Fibroblast of lung (primary cell): ENCODE measurements at regions not wholly inside any gene's neighbourhood (a gene's known extent, or its start where the extent isn't known, plus 50 kb on each side); places are given as distances from the start of the nearest gene placed in this dataset.

Experiments used
- DNase-seq, 2 donors: peaks; one replicate each; pipeline versions ENCODE4 v3.0.0 to v3.0.0-alpha.2; 2010; ENCODE audit warnings: low read depth in 2 of 2
- H2AFZ ChIP-seq: 2 replicates; pipeline ENCODE4 v1.5.1; 2012; ENCODE audit warnings: low read length, control low read depth, inconsistent platforms
- H3K27ac ChIP-seq: 2 replicates; pipeline ENCODE4 v1.5.1; 2011; ENCODE audit warnings: low read length, control low read depth; ENCODE audit not compliant: insufficient read depth
- H3K27me3 ChIP-seq: 2 replicates; pipeline ENCODE4 v1.5.1; 2011; ENCODE audit warnings: mild to moderate bottlenecking, low read length; ENCODE audit not compliant: control insufficient read depth, insufficient read depth
- H3K36me3 ChIP-seq: 2 replicates; pipeline ENCODE4 v1.5.1; 2011; ENCODE audit warnings: low read length; ENCODE audit not compliant: control insufficient read depth, insufficient read depth
- H3K4me1 ChIP-seq: 2 replicates; pipeline ENCODE4 v1.5.1; 2011; ENCODE audit warnings: low read length; ENCODE audit not compliant: control insufficient read depth, insufficient read depth; ENCODE audit errors: extremely low read depth
- H3K4me2 ChIP-seq: 2 replicates; pipeline ENCODE4 v1.5.1; 2011; ENCODE audit warnings: low read length, control low read depth; ENCODE audit not compliant: insufficient read depth; ENCODE audit errors: extremely low read depth
- H3K4me3 ChIP-seq, 4 experiments: fragments of 200-600 bp in 1 of 4; sonication (generic) in 1 of 4; replicated peaks in 1 of 4; 2 replicates each; pipeline ENCODE4 v1.5.1; 2011 to 2016; ENCODE audit warnings: low read length in 4 of 4, low read depth in 3 of 4, mild to moderate bottlenecking in 3 of 4, control low read depth in 2 of 4, inconsistent platforms in 1 of 4, mixed read lengths in 1 of 4; ENCODE audit not compliant: insufficient read depth in 1 of 4; ENCODE audit errors: control extremely low read depth in 1 of 4
- H3K79me2 ChIP-seq: 2 replicates; pipeline ENCODE4 v1.5.1; 2012; ENCODE audit warnings: mild to moderate bottlenecking, low read length, inconsistent platforms; ENCODE audit not compliant: control insufficient read depth, insufficient read depth
- H3K9ac ChIP-seq: 2 replicates; pipeline ENCODE4 v1.5.1; 2011; ENCODE audit warnings: mild to moderate bottlenecking, low read length, control low read depth; ENCODE audit not compliant: insufficient read depth
- H3K9me3 ChIP-seq: 2 replicates; pipeline ENCODE4 v1.5.1; 2012; ENCODE audit warnings: low read depth, low read length; ENCODE audit not compliant: control insufficient read depth, insufficient read depth
- H4K20me1 ChIP-seq: 2 replicates; pipeline ENCODE4 v1.5.1; 2011; ENCODE audit warnings: low read length; ENCODE audit not compliant: control insufficient read depth, insufficient read depth; ENCODE audit errors: extremely low read depth
- EZH2 ChIP-seq: IDR thresholded peaks from 2 replicates; pipeline ENCODE4 v1.5.1; 2012; ENCODE audit warnings: low read length, control low read depth, mild to moderate bottlenecking; ENCODE audit errors: missing control alignments
- TF ChIP-seq, protein P1 (sequence below), 2 donors: IDR thresholded peaks in 1 of 2; conservative IDR thresholded peaks in 1 of 2; 1 replicate in 1 of 2; 2 replicates in 1 of 2; pipeline ENCODE4 v1.5.1; 2011 to 2012; ENCODE audit warnings: low read length in 2 of 2, control low read depth in 1 of 2, inconsistent platforms in 1 of 2, low read depth in 1 of 2, mild to moderate bottlenecking in 1 of 2

DNA sequence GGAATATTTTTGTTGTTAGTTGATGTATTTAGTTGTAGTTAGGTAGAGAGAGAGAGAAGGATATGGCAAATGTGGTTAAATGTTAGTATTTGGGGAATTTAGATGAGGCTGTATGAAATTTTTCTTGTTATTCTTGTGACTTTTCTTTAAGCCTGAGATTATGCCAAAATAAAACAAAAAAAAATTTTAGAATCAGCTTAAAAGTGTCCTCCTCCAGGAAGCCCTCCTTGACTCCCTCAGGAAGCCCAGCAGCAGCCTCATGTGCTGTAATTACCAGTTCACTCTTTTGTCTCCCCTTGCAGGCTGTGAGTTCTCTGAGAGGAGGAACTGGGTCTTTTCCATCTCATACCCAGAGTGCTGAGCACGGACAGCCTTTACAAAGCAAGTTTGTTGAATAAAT, 243.5 kb downstream of the TFCP2L1 start:
- Histone ChIP-seq H3K4me3 (no peak overlapping the region), H3K79me2 (no peaks in the 10 kb centered on the region), H3K36me3 (no peaks in the 10 kb centered on the region), H4K20me1 (no peaks in the 10 kb centered on the region), H3K4me2 (no peak overlapping the region), H3K27ac (no peak overlapping the region), H2AFZ (no peak overlapping the region), H3K4me1 (no peaks in the 10 kb centered on the region), H3K9me3 (no peaks in the 10 kb centered on the region), H3K9ac (no peak overlapping the region), H3K27me3 (peaks cover 17% of the 10 kb centered on the region)
- no peak for TF ChIP-seq EZH2
- TF ChIP-seq, protein P1, sequence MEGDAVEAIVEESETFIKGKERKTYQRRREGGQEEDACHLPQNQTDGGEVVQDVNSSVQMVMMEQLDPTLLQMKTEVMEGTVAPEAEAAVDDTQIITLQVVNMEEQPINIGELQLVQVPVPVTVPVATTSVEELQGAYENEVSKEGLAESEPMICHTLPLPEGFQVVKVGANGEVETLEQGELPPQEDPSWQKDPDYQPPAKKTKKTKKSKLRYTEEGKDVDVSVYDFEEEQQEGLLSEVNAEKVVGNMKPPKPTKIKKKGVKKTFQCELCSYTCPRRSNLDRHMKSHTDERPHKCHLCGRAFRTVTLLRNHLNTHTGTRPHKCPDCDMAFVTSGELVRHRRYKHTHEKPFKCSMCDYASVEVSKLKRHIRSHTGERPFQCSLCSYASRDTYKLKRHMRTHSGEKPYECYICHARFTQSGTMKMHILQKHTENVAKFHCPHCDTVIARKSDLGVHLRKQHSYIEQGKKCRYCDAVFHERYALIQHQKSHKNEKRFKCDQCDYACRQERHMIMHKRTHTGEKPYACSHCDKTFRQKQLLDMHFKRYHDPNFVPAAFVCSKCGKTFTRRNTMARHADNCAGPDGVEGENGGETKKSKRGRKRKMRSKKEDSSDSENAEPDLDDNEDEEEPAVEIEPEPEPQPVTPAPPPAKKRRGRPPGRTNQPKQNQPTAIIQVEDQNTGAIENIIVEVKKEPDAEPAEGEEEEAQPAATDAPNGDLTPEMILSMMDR (conservative IDR thresholded peaks at IDR 0.05 in 1 of 2, IDR thresholded peaks at IDR 0.05 in 1 of 2; ENCODE audit: low read depth in 1 of 2, low read length in 2 of 2), result no peak
- DNase-seq, result no peak

DNA sequence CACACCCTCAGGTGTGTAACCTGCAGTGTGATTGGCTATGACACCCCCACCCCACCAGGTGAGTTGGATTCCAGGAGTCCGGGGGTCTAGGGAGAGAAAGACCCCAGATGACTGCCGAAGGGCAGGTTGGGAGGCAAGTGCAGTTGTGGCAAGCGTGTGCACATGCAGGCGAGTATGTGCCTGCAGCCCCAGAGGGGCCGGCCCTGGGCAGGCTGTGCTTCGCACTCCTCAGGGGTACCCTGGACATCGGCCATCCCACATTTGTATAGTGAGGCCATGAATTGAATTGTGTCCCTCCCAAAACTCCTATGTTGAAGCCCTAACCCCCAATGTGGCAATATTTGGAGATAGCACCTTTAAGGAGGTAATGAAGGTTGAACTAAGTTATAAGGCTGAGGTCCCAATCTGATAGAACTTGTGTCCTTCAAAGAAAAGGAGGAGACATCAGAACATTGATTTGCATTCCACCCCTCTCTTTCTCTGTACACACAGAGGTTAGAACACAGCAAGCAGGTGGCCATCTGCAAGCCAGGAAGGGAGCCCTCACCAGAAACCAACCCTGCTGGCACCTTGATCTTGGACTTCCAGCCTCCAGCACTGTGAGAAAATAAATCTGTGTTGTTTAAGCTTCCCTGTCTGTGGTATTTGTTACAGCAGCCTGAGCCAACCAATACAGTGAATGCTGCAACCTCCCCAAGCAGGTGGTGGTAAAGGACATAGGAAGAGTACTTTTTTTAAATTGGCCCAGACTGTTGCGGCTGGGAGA, 241.8 kb downstream of the TFCP2L1 start:
- no peak for TF ChIP-seq EZH2
- TF ChIP-seq, protein P1 (conservative IDR thresholded peaks at IDR 0.05 in 1 of 2, IDR thresholded peaks at IDR 0.05 in 1 of 2; ENCODE audit: low read depth in 1 of 2, low read length in 2 of 2), result no peak
- no peak overlapping the region for H3K4me2 ChIP-seq
- H3K4me3 ChIP-seq, result no peak overlapping the region
- no peak overlapping the region for H3K9ac ChIP-seq
- no peaks in the 10 kb centered on the region for H3K79me2 ChIP-seq
- H3K9me3 ChIP-seq, result no peaks in the 10 kb centered on the region
- H4K20me1 ChIP-seq, result no peaks in the 10 kb centered on the region
- H3K36me3 ChIP-seq, result no peaks in the 10 kb centered on the region
- no peak overlapping the region for H2AFZ ChIP-seq
- peaks cover 16% of the 10 kb centered on the region for H3K27me3 ChIP-seq
- DNase-seq, result no peak
- no peaks in the 10 kb centered on the region for H3K4me1 ChIP-seq
- no peak overlapping the region for H3K27ac ChIP-seq

GRCh38 chr2:121043827-121044222, 241.2 kb downstream of the TFCP2L1 start:
- Histone ChIP-seq H3K4me3 (no peak overlapping the region), H3K36me3 (no peaks in the 10 kb centered on the region), H3K27ac (no peak overlapping the region), H2AFZ (no peak overlapping the region), H3K9me3 (no peaks in the 10 kb centered on the region), H3K27me3 (peaks cover 11% of the 10 kb centered on the region), H3K79me2 (no peaks in the 10 kb centered on the region), H3K4me1 (no peaks in the 10 kb centered on the region), H3K4me2 (no peak overlapping the region), H3K9ac (no peak overlapping the region), H4K20me1 (no peaks in the 10 kb centered on the region)
- DNase-seq, result no peak
- no peak for TF ChIP-seq EZH2
- TF ChIP-seq, protein P1 (conservative IDR thresholded peaks at IDR 0.05 in 1 of 2, IDR thresholded peaks at IDR 0.05 in 1 of 2; ENCODE audit: low read depth in 1 of 2, low read length in 2 of 2), result no peak
